Fibroblast of lung (primary cell): ENCODE measurements at regions not wholly inside any gene's neighbourhood (a gene's known extent, or its start where the extent isn't known, plus 50 kb on each side); places are given as distances from the start of the nearest gene placed in this dataset.

Source experiments
- DNase-seq, 2 donors: peaks; one replicate each; pipeline versions ENCODE4 v3.0.0 to v3.0.0-alpha.2; 2010; ENCODE audit warnings: low read depth in 2 of 2
- H2AFZ ChIP-seq: 2 replicates; pipeline ENCODE4 v1.5.1; 2012; ENCODE audit warnings: low read length, control low read depth, inconsistent platforms
- H3K27ac ChIP-seq: 2 replicates; pipeline ENCODE4 v1.5.1; 2011; ENCODE audit warnings: low read length, control low read depth; ENCODE audit not compliant: insufficient read depth
- H3K27me3 ChIP-seq: 2 replicates; pipeline ENCODE4 v1.5.1; 2011; ENCODE audit warnings: mild to moderate bottlenecking, low read length; ENCODE audit not compliant: control insufficient read depth, insufficient read depth
- H3K36me3 ChIP-seq: 2 replicates; pipeline ENCODE4 v1.5.1; 2011; ENCODE audit warnings: low read length; ENCODE audit not compliant: control insufficient read depth, insufficient read depth
- H3K4me1 ChIP-seq: 2 replicates; pipeline ENCODE4 v1.5.1; 2011; ENCODE audit warnings: low read length; ENCODE audit not compliant: control insufficient read depth, insufficient read depth; ENCODE audit errors: extremely low read depth
- H3K4me2 ChIP-seq: 2 replicates; pipeline ENCODE4 v1.5.1; 2011; ENCODE audit warnings: low read length, control low read depth; ENCODE audit not compliant: insufficient read depth; ENCODE audit errors: extremely low read depth
- H3K4me3 ChIP-seq, 4 experiments: fragments of 200-600 bp in 1 of 4; sonication (generic) in 1 of 4; replicated peaks in 1 of 4; 2 replicates each; pipeline ENCODE4 v1.5.1; 2011 to 2016; ENCODE audit warnings: low read length in 4 of 4, low read depth in 3 of 4, mild to moderate bottlenecking in 3 of 4, control low read depth in 2 of 4, inconsistent platforms in 1 of 4, mixed read lengths in 1 of 4; ENCODE audit not compliant: insufficient read depth in 1 of 4; ENCODE audit errors: control extremely low read depth in 1 of 4
- H3K79me2 ChIP-seq: 2 replicates; pipeline ENCODE4 v1.5.1; 2012; ENCODE audit warnings: mild to moderate bottlenecking, low read length, inconsistent platforms; ENCODE audit not compliant: control insufficient read depth, insufficient read depth
- H3K9ac ChIP-seq: 2 replicates; pipeline ENCODE4 v1.5.1; 2011; ENCODE audit warnings: mild to moderate bottlenecking, low read length, control low read depth; ENCODE audit not compliant: insufficient read depth
- H3K9me3 ChIP-seq: 2 replicates; pipeline ENCODE4 v1.5.1; 2012; ENCODE audit warnings: low read depth, low read length; ENCODE audit not compliant: control insufficient read depth, insufficient read depth
- H4K20me1 ChIP-seq: 2 replicates; pipeline ENCODE4 v1.5.1; 2011; ENCODE audit warnings: low read length; ENCODE audit not compliant: control insufficient read depth, insufficient read depth; ENCODE audit errors: extremely low read depth
- EZH2 ChIP-seq: IDR thresholded peaks from 2 replicates; pipeline ENCODE4 v1.5.1; 2012; ENCODE audit warnings: low read length, control low read depth, mild to moderate bottlenecking; ENCODE audit errors: missing control alignments
- TF ChIP-seq, protein P1 (sequence below), 2 donors: IDR thresholded peaks in 1 of 2; conservative IDR thresholded peaks in 1 of 2; 1 replicate in 1 of 2; 2 replicates in 1 of 2; pipeline ENCODE4 v1.5.1; 2011 to 2012; ENCODE audit warnings: low read length in 2 of 2, control low read depth in 1 of 2, inconsistent platforms in 1 of 2, low read depth in 1 of 2, mild to moderate bottlenecking in 1 of 2

DNA sequence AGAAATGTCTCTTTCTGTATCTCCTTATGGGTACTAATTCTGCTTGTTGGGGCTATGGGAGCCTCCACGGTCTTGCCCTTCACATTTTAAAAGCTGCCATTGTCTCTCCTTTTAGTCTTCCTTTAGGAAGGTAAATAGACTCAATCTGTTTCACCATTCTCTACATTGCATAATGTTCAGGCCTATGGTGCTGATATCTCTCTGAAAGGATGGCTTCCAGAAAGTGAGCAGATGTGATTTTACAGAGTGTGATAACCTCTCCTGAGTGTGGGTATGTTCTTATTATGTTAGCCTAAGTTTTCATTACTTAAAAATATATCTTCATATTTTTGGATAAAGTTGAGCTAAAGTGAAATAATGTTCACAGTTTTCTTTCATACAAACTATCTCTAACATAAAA, 254.0 kb upstream of the PITX2 start:
- Histone ChIP-seq H4K20me1 (no peaks in the 10 kb centered on the region), H3K27me3 (no peaks in the 10 kb centered on the region), H3K36me3 (no peaks in the 10 kb centered on the region), H3K4me2 (no peak overlapping the region), H3K4me3 (no peak overlapping the region), H3K79me2 (no peaks in the 10 kb centered on the region), H2AFZ (no peak overlapping the region), H3K9me3 (no peaks in the 10 kb centered on the region), H3K27ac (no peak overlapping the region), H3K4me1 (no peaks in the 10 kb centered on the region), H3K9ac (no peak overlapping the region)
- DNase-seq = no peak
- no peak for TF ChIP-seq EZH2
- TF ChIP-seq, protein P1, sequence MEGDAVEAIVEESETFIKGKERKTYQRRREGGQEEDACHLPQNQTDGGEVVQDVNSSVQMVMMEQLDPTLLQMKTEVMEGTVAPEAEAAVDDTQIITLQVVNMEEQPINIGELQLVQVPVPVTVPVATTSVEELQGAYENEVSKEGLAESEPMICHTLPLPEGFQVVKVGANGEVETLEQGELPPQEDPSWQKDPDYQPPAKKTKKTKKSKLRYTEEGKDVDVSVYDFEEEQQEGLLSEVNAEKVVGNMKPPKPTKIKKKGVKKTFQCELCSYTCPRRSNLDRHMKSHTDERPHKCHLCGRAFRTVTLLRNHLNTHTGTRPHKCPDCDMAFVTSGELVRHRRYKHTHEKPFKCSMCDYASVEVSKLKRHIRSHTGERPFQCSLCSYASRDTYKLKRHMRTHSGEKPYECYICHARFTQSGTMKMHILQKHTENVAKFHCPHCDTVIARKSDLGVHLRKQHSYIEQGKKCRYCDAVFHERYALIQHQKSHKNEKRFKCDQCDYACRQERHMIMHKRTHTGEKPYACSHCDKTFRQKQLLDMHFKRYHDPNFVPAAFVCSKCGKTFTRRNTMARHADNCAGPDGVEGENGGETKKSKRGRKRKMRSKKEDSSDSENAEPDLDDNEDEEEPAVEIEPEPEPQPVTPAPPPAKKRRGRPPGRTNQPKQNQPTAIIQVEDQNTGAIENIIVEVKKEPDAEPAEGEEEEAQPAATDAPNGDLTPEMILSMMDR (conservative IDR thresholded peaks at IDR 0.05 in 1 of 2, IDR thresholded peaks at IDR 0.05 in 1 of 2; ENCODE audit: low read depth in 1 of 2, low read length in 2 of 2) = no peak

DNA sequence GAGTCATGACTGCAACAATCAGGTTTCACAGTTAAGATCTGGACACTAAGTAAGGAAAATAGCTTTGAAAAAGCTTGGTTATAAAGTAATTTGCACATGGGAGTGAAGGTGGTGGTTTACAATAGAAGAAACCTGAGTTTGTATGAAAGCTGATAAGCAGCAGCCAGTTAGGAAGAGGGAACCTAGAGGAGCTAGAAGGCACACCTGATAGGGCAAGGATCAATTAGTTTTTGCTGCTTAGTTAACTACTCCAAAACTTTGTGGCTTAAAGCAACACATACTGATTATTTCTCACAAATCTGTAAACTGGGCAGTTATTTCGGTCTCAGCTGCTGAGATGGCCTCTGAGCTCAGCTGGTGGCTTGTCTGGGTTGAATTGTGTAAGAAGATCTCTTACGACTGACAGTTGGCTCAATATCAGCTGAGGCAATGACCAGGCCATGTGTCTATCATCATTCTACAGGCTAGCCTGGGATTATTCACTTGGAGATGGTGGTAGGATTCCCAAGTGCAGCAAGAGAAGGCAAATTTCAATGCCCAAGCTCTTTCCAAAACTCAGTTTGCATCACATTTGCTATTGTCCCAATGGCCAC, 255.0 kb upstream of the PITX2 start:
- no peaks in the 10 kb centered on the region for H3K9me3 ChIP-seq
- no peaks in the 10 kb centered on the region for H3K4me1 ChIP-seq
- TF ChIP-seq EZH2 = no peak
- TF ChIP-seq, protein P1 (conservative IDR thresholded peaks at IDR 0.05 in 1 of 2, IDR thresholded peaks at IDR 0.05 in 1 of 2; ENCODE audit: low read depth in 1 of 2, low read length in 2 of 2) = no peak
- no peak overlapping the region for H3K4me3 ChIP-seq
- no peaks in the 10 kb centered on the region for H3K36me3 ChIP-seq
- H2AFZ ChIP-seq = no peak overlapping the region
- H3K9ac ChIP-seq = no peak overlapping the region
- H4K20me1 ChIP-seq = no peaks in the 10 kb centered on the region
- no peaks in the 10 kb centered on the region for H3K79me2 ChIP-seq
- H3K27me3 ChIP-seq = no peaks in the 10 kb centered on the region
- DNase-seq = no peak
- no peak overlapping the region for H3K4me2 ChIP-seq
- no peak overlapping the region for H3K27ac ChIP-seq

DNA sequence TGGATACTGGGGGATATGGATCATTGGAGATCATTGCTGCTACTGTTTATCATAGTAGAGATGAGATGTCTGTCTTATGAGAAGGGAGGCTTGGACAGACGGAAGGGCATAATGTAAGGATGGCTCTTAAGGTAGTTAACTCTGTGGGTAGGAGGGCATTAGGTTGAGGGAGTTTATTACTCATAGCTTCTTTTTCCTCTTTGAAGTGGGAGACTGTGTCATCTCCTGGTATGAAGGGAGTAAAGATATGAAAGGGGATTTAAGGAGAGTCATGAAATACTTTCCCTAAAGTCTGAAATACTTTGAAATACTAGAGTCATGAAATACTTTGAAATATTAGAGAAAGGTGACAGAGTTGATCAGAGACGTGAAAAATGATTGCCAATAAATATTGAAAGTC, 255.5 kb upstream of the PITX2 start:
- TF ChIP-seq, protein P1 (conservative IDR thresholded peaks at IDR 0.05 in 1 of 2, IDR thresholded peaks at IDR 0.05 in 1 of 2; ENCODE audit: low read depth in 1 of 2, low read length in 2 of 2) = no peak
- TF ChIP-seq EZH2 = no peak
- Histone ChIP-seq H3K9ac (no peak overlapping the region), H3K79me2 (no peaks in the 10 kb centered on the region), H3K4me1 (no peaks in the 10 kb centered on the region), H3K36me3 (no peaks in the 10 kb centered on the region), H2AFZ (no peak overlapping the region), H3K27me3 (no peaks in the 10 kb centered on the region), H3K4me3 (no peak overlapping the region), H4K20me1 (no peaks in the 10 kb centered on the region), H3K27ac (no peak overlapping the region), H3K4me2 (no peak overlapping the region), H3K9me3 (no peaks in the 10 kb centered on the region)
- DNase-seq = peak in 1 of 2 donors; percentile 48
